Testis (tissue), 2 donors: ENCODE measurements at regions not wholly inside any gene's neighbourhood (a gene's known extent, or its start where the extent isn't known, plus 50 kb on each side); places are given as distances from the start of the nearest gene placed in this dataset.

Experiments
- POLR2A ChIP-seq: fragments of 450-650 bp; IDR thresholded peaks from one replicate; pipeline ENCODE4 v1.6.1; 2017; ENCODE audit warnings: antibody characterized with exemption, mild to moderate bottlenecking, moderate library complexity
- TF ChIP-seq, protein P1 (sequence below), 3 experiments: fragments of 450-650 bp in 2 of 3; fragments of 200-600 bp in 1 of 3; sonication (generic) in 1 of 3; IDR thresholded peaks; one replicate each; pipeline ENCODE4 v1.5.1; 2016 to 2019; ENCODE audit warnings: antibody characterized with exemption in 3 of 3, mild to moderate bottlenecking in 2 of 3, moderate library complexity in 1 of 3

DNA sequence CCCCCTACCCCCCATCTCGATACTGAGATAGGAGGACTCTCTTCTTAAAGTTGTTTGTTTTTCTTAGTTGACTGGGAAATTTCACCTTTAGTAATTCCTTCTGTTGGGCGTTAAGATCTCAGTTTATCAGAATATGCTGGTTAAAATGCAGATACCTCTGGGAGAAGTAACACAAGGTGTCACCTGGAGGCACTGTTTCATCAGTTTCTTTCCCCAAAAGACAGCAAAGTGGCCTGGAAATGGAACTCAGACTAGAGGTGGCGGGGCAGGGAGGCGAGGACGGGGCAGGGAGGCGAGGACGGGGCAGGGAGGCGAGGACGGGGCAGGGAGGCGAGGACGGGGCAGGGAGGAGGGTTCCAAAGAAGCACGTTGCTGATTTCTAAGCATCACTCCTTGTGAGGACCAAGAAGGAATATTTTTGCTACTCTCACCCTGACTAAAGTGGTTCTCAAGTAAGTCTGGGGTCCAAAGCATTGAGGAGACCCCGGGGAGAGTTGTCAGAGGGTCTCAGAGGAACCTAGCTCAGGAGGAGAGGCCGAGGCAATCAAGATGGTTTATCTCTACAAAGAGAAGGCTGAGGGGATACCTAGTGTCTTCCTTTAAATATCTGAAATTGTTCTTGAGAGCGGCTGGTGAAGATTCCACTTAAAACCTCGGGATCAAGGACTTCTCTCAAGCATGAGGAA is 147.0 kb upstream of the B3GAT1 start:
- TF ChIP-seq, protein P1, sequence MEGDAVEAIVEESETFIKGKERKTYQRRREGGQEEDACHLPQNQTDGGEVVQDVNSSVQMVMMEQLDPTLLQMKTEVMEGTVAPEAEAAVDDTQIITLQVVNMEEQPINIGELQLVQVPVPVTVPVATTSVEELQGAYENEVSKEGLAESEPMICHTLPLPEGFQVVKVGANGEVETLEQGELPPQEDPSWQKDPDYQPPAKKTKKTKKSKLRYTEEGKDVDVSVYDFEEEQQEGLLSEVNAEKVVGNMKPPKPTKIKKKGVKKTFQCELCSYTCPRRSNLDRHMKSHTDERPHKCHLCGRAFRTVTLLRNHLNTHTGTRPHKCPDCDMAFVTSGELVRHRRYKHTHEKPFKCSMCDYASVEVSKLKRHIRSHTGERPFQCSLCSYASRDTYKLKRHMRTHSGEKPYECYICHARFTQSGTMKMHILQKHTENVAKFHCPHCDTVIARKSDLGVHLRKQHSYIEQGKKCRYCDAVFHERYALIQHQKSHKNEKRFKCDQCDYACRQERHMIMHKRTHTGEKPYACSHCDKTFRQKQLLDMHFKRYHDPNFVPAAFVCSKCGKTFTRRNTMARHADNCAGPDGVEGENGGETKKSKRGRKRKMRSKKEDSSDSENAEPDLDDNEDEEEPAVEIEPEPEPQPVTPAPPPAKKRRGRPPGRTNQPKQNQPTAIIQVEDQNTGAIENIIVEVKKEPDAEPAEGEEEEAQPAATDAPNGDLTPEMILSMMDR (IDR thresholded peaks at IDR 0.05), result no peak
- no peak for TF ChIP-seq POLR2A
